ENCODE measurements at regions not wholly inside any gene's neighbourhood (a gene's known extent, or its start where the extent isn't known, plus 50 kb on each side); places are given as distances from the start of the nearest gene placed in this dataset.

GRCh38 chr3:181569356-181569940, 142.3 kb upstream of the SOX2 start:
- TF ChIP-seq POLR2A (IDR thresholded peaks at IDR 0.05; ENCODE audit: control extremely low read depth in 1 of 2, low read depth in 2 of 2, low read length in 2 of 2) (no peak), CTCF (IDR thresholded peaks at IDR 0.05; ENCODE audit: control extremely low read depth in 1 of 3, insufficient read depth in 1 of 3, low read depth in 1 of 3, low read length in 3 of 3) (no peak), BCL11A (IDR thresholded peaks at IDR 0.05; ENCODE audit: low read depth in 2 of 2, low read length in 2 of 2) (no peak), EZH2 (IDR thresholded peaks at IDR 0.05; ENCODE audit: low read depth, low read length, severe bottlenecking) (no peak), MAX (IDR thresholded peaks at IDR 0.05) (no peak), SP1 (IDR thresholded peaks at IDR 0.05; ENCODE audit: low read depth, low read length) (no peak), TAF1 (IDR thresholded peaks at IDR 0.05; ENCODE audit: low read depth, low read length) (no peak), FOSL1 (IDR thresholded peaks at IDR 0.05; ENCODE audit: insufficient read depth, low read depth, low read length) (no peak), ASH2L (IDR thresholded peaks at IDR 0.05; ENCODE audit: low read length) (no peak), GABPA (IDR thresholded peaks at IDR 0.05; ENCODE audit: borderline replicate concordance, insufficient read depth, low read length) (no peak)
- TF ChIP-seq, protein P1, sequence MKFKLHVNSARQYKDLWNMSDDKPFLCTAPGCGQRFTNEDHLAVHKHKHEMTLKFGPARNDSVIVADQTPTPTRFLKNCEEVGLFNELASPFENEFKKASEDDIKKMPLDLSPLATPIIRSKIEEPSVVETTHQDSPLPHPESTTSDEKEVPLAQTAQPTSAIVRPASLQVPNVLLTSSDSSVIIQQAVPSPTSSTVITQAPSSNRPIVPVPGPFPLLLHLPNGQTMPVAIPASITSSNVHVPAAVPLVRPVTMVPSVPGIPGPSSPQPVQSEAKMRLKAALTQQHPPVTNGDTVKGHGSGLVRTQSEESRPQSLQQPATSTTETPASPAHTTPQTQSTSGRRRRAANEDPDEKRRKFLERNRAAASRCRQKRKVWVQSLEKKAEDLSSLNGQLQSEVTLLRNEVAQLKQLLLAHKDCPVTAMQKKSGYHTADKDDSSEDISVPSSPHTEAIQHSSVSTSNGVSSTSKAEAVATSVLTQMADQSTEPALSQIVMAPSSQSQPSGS (IDR thresholded peaks at IDR 0.05; ENCODE audit: low read length), result no peak
- TF ChIP-seq, protein P2, sequence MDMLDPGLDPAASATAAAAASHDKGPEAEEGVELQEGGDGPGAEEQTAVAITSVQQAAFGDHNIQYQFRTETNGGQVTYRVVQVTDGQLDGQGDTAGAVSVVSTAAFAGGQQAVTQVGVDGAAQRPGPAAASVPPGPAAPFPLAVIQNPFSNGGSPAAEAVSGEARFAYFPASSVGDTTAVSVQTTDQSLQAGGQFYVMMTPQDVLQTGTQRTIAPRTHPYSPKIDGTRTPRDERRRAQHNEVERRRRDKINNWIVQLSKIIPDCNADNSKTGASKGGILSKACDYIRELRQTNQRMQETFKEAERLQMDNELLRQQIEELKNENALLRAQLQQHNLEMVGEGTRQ (IDR thresholded peaks at IDR 0.05; ENCODE audit: low read length), result no peak
